Skeletal muscle satellite cell (primary cell): ENCODE measurements at regions not wholly inside any gene's neighbourhood (a gene's known extent, or its start where the extent isn't known, plus 50 kb on each side); places are given as distances from the start of the nearest gene placed in this dataset.

Source experiments
- H3K27me3 ChIP-seq: 2 replicates; pipeline ENCODE4 v1.7.0; 2013; ENCODE audit warnings: low read length; ENCODE audit not compliant: control insufficient read depth, insufficient read depth
- H3K36me3 ChIP-seq: 2 replicates; pipeline ENCODE4 v1.7.0; 2013; ENCODE audit warnings: mild to moderate bottlenecking, control low read depth, low read length; ENCODE audit not compliant: insufficient read depth
- H3K4me1 ChIP-seq: 2 replicates; pipeline ENCODE4 v1.7.0; 2013; ENCODE audit warnings: low read length; ENCODE audit not compliant: control insufficient read depth, insufficient read depth
- H3K4me2 ChIP-seq: 2 replicates; pipeline ENCODE4 v1.7.0; 2013; ENCODE audit warnings: mild to moderate bottlenecking, low read length
- H3K4me3 ChIP-seq: 2 replicates; pipeline ENCODE4 v1.7.0; 2013; ENCODE audit warnings: low read length
- H3K9ac ChIP-seq: 2 replicates; pipeline ENCODE4 v1.7.0; 2013; ENCODE audit warnings: mild to moderate bottlenecking, low read depth, low read length, moderate library complexity
- H3K9me3 ChIP-seq: replicated peaks from 2 replicates; pipeline ENCODE4 v1.7.0; 2013; ENCODE audit warnings: mild to moderate bottlenecking, control low read depth, low read length

DNA sequence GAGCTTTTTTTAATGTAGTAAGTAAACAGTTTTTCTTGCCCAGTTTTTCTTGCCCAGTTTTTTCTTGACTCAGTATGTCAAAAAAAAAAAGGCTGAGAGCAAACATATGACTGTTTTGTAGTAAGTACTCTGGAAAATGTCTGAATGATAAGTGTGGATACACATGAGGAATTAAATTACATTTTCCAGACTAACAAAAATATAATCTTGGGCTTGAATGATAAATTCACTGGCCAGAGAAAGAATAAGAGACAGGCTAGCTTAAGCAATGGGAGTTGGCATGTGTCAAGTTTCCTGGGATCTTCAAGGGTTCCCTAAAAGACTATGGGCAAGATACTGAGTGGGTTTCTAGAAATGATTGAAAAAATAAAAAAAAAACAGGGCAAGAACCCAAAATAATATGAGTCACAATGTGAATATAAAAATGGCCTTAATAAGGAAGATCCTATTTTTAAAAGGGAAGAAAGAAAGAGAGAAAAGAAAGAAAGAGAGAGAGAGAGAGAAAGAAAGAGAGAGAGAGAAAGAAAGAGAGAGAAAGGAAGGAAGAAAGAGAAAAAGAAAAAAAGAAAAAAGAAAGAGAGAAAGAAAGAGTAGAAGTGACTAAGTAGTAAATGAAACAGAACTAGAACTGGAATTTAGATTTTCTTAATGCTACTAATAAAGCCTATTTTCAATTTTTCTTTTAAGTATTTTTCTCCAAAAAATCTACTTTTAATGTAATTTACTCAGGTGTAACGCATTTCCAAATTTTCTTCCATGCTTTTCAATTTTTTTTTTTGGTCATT is 60.2 kb downstream of the TFPI2 start:
- Histone ChIP-seq H3K27me3 (no peaks in the 10 kb centered on the region), H3K4me1 (peaks cover 2% of the 10 kb centered on the region), H3K9ac (no peak overlapping the region), H3K9me3 (no peaks in the 10 kb centered on the region), H3K4me2 (no peak overlapping the region), H3K4me3 (no peak overlapping the region), H3K36me3 (no peaks in the 10 kb centered on the region)

DNA sequence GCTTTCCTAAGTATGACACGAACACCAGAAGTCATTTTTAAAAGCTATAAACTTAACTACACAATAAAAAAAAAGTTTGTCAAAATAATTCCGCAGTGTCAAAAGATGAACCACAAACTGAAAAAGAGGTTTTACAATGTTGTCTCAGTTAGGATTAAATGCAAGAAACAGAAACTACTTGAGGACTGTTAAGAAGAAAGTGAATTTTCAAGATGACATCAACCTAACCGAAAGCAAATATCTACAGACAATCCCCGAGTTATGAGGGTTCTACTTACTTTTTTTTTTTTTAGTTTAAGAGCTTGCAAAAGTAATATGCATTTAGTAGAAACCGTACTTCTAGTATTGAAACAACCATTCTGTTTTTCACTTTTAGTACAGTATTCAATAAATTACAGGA is 62.3 kb downstream of the TFPI2 start:
- H3K4me2 ChIP-seq, result no peak overlapping the region
- no peaks in the 10 kb centered on the region for H3K4me1 ChIP-seq
- no peak overlapping the region for H3K9ac ChIP-seq
- no peaks in the 10 kb centered on the region for H3K9me3 ChIP-seq
- no peaks in the 10 kb centered on the region for H3K36me3 ChIP-seq
- H3K27me3 ChIP-seq, result no peaks in the 10 kb centered on the region
- H3K4me3 ChIP-seq, result no peak overlapping the region

DNA sequence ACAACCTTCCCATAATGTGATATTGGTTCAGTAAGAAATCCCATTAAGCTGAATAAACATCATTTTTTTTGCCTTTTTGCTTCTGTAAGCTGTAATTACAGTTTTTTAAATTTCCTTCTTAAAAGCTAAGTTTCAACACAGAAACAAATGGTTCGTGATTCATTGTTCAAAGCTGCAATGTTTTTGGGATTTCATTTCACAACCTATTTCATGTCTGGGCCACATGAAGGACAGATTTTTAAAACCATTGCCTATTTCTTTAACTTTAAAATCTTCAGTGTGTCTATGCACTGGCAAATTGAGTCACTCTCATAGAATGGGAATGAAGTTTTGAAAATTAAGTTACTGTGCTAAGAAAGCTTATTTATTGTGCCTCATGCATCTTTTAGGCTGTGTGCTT is 66.9 kb downstream of the TFPI2 start:
- H3K36me3 ChIP-seq, result no peaks in the 10 kb centered on the region
- no peak overlapping the region for H3K4me3 ChIP-seq
- no peaks in the 10 kb centered on the region for H3K9me3 ChIP-seq
- no peak overlapping the region for H3K9ac ChIP-seq
- no peaks in the 10 kb centered on the region for H3K27me3 ChIP-seq
- no peak overlapping the region for H3K4me2 ChIP-seq
- H3K4me1 ChIP-seq, result no peaks in the 10 kb centered on the region

DNA sequence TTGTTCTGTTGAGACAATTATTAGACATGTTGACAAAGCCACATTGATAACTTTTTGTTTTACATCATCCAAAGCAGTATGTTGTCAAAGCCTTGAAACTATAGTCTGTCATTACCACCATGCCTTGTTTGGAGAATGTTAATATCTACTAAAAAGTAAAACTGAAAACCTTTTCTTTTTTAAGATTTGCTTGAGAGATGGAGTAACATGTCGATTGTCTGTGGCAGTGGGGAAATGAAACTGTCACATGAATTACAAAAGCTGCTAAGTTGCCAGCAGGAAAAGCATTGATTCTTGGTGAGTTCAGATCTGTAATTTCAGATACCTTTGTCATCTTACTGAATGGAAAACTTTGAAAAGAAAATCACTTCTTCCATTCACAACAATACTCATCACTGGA is 69.1 kb downstream of the TFPI2 start:
- Histone ChIP-seq H3K4me2 (no peak overlapping the region), H3K9ac (no peak overlapping the region), H3K4me1 (peaks cover 16% of the 10 kb centered on the region), H3K27me3 (no peaks in the 10 kb centered on the region), H3K36me3 (no peaks in the 10 kb centered on the region), H3K9me3 (no peaks in the 10 kb centered on the region), H3K4me3 (no peak overlapping the region)

DNA sequence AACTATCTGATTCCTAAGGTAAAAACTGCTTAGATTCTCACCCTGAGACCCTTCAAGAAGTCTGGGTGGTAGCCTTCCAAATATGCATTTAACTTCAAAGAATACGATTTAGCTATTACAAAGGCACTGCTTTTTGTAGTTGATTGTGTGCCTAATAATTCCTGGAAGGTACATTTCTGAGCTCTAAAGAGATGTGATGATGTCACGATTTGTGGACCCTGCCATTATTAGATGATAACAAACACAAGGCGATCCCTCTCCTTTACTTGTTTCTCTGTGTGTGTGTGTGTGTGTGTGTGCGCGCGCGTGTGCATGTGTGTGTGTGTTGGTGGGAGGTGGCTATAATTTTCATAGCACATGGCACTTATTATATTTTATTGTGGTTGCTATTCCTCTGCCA is 70.9 kb downstream of the TFPI2 start:
- H3K27me3 ChIP-seq, result no peaks in the 10 kb centered on the region
- H3K36me3 ChIP-seq, result no peaks in the 10 kb centered on the region
- H3K4me2 ChIP-seq, result no peak overlapping the region
- H3K9ac ChIP-seq, result no peak overlapping the region
- H3K4me3 ChIP-seq, result no peak overlapping the region
- H3K4me1 ChIP-seq, result peaks cover 16% of the 10 kb centered on the region
- H3K9me3 ChIP-seq, result no peaks in the 10 kb centered on the region

DNA sequence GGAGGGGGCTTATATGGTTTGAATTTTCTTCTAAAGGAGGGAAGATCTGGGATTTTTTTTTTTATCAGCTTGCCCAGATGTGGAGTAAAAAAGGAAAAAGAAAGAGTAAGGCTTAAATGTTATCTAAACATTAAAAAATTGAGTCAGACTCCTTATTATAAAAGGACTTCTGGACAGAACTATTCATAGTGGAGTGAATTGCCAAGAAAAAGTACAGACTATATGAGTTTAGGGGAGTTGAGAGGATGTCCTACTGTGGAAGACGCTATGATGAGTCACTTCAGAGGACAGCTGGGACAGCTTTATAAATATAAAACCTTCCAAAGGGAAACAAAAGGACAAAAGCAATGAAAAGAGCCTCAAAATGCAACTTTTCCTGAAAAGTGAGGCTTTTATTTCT is 73.0 kb downstream of the TFPI2 start:
- Histone ChIP-seq H3K9ac (no peak overlapping the region), H3K4me2 (peak overlapping the region; percentile 39), H3K27me3 (no peaks in the 10 kb centered on the region), H3K36me3 (no peaks in the 10 kb centered on the region), H3K9me3 (no peaks in the 10 kb centered on the region), H3K4me3 (peak overlapping the region; percentile 26), H3K4me1 (peaks cover 16% of the 10 kb centered on the region)

DNA sequence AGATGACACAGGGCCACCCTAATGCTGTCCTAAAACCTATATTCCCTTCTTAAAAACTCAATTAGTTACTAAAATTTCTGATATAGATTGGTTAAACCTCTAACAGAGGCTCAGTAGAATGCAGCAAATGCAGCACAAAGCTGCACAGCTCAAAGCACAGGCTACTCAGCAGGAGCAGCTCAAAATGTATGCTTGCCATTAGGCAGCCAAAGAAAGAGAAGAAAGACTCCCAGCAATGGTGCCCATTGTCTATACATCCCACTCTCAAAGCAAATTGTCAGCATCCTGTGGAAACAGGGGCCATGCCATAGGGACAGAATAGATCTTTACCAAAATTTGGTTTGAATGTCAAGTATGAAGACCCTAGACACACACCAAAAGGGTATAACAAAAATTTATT is 73.5 kb downstream of the TFPI2 start:
- no peaks in the 10 kb centered on the region for H3K36me3 ChIP-seq
- H3K4me1 ChIP-seq, result peaks cover 16% of the 10 kb centered on the region
- H3K4me3 ChIP-seq, result no peak overlapping the region
- no peaks in the 10 kb centered on the region for H3K9me3 ChIP-seq
- peak overlapping the region; percentile 23 for H3K4me2 ChIP-seq
- no peak overlapping the region for H3K9ac ChIP-seq
- H3K27me3 ChIP-seq, result no peaks in the 10 kb centered on the region

DNA sequence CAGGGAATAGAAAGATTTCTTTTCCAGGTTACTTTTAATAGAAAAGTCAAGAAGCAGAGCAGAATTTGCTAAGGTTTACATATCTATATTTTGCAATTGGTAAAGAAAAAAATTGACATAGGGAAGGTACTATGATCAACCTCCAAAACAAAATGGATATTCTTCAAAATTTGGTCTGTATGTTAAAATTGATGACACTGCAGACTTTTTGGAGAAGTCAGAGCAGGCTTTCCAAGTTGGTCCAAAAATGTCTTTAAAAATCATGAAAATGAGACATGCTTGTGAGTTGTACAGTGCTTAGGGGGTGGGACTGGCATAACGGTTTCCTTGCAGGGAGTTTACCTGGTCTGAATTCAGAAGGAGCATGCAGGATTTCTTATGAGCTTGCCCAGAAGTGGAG is 77.0 kb downstream of the TFPI2 start:
- H3K9ac ChIP-seq, result no peak overlapping the region
- peaks cover 16% of the 10 kb centered on the region for H3K4me1 ChIP-seq
- no peaks in the 10 kb centered on the region for H3K9me3 ChIP-seq
- no peak overlapping the region for H3K4me2 ChIP-seq
- no peaks in the 10 kb centered on the region for H3K27me3 ChIP-seq
- H3K4me3 ChIP-seq, result no peak overlapping the region
- no peaks in the 10 kb centered on the region for H3K36me3 ChIP-seq

DNA sequence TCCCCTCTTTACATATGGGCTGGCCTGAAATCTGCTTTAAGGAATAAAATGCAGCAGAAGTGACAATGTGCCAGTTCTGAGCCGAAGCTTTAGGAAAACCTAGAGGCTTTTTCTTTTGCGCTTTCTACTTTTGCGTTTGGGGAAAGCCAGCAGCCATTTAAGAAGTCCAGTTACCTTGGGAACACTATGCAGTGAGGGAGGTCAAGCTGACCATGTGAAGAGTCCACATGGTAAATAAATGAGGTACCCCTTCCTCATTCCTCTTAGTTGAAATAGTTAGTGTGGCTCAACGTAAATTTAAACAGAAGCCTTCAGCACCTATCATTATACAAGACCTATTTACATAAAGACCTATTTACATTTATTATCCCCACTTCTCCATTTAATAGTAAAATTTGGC is 78.5 kb downstream of the TFPI2 start:
- Histone ChIP-seq H3K9me3 (no peaks in the 10 kb centered on the region), H3K4me3 (no peak overlapping the region), H3K4me2 (no peak overlapping the region), H3K4me1 (peaks cover 4% of the 10 kb centered on the region), H3K9ac (no peak overlapping the region), H3K27me3 (no peaks in the 10 kb centered on the region), H3K36me3 (no peaks in the 10 kb centered on the region)

DNA sequence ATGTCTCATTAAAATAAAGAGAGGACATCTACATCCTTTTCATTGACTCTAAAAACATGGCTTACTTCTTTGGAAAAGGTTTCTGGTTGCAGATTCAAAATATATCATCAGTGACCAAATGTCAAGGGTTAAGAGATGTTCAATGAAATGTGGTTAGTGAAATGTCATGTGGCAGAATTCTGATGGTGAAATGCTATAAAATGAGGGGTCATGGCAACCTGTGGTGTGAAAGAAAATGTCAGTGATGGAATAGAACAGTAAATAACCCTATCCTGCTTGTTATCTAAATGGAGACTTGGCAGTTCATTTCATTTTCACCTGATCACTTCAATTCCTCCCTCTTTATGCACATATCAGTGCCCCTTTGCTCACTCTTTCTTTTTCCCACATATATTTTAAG is 79.4 kb downstream of the TFPI2 start:
- Histone ChIP-seq H3K4me2 (no peak overlapping the region), H3K27me3 (no peaks in the 10 kb centered on the region), H3K9me3 (no peaks in the 10 kb centered on the region), H3K36me3 (no peaks in the 10 kb centered on the region), H3K4me1 (no peaks in the 10 kb centered on the region), H3K4me3 (no peak overlapping the region), H3K9ac (no peak overlapping the region)

DNA sequence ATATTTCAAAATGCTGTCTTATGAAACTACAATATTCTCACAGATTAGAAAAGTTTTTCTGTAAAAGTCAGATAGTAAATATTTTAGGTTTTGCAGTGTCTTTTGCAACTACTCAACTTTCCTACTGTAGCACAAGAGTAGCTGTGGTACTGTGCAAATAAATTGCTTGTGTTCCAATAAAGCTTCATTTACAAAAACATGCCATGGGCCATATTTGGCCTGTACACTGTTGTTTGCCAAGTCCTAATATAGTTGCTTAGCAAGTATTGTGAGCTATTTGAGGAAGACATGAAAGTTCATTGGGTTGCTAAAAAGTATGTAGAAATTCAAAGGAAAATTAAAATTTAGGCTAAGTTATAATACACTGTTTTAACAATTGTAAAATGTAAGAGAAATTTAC is 80.0 kb downstream of the TFPI2 start:
- Histone ChIP-seq H3K9ac (no peak overlapping the region), H3K4me3 (no peak overlapping the region), H3K36me3 (no peaks in the 10 kb centered on the region), H3K27me3 (no peaks in the 10 kb centered on the region), H3K4me1 (no peaks in the 10 kb centered on the region), H3K9me3 (no peaks in the 10 kb centered on the region), H3K4me2 (no peak overlapping the region)

DNA sequence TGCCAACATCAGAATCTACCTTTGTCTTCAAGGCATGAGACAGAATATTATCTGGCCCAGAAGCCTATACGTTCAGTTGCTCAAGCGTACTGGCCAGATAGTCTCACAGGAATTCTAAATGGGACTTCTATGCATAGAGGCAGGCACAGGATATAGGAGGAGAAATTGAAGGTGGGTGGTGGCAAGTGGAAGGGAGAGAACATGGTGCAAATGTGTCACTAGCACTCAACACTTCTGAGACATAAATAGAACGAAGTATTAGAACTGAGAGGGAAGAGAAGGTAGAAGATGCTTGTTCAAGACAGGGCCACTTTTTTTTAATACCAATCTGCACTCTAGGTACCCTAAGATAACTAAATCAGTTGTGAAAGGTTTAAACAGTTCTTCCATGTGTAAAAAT is 85.8 kb downstream of the TFPI2 start:
- H3K36me3 ChIP-seq, result no peaks in the 10 kb centered on the region
- no peak overlapping the region for H3K9ac ChIP-seq
- H3K27me3 ChIP-seq, result no peaks in the 10 kb centered on the region
- H3K4me1 ChIP-seq, result no peaks in the 10 kb centered on the region
- H3K9me3 ChIP-seq, result no peaks in the 10 kb centered on the region
- H3K4me3 ChIP-seq, result no peak overlapping the region
- H3K4me2 ChIP-seq, result no peak overlapping the region
